ENCODE measurements at regions not wholly inside any gene's neighbourhood (a gene's known extent, or its start where the extent isn't known, plus 50 kb on each side); places are given as distances from the start of the nearest gene placed in this dataset.
"Not testable (repeated sequence)": the region's sequence is repeated elsewhere in the genome, so short reads cannot be mapped to it uniquely, and the experiment has no call there.

DNA sequence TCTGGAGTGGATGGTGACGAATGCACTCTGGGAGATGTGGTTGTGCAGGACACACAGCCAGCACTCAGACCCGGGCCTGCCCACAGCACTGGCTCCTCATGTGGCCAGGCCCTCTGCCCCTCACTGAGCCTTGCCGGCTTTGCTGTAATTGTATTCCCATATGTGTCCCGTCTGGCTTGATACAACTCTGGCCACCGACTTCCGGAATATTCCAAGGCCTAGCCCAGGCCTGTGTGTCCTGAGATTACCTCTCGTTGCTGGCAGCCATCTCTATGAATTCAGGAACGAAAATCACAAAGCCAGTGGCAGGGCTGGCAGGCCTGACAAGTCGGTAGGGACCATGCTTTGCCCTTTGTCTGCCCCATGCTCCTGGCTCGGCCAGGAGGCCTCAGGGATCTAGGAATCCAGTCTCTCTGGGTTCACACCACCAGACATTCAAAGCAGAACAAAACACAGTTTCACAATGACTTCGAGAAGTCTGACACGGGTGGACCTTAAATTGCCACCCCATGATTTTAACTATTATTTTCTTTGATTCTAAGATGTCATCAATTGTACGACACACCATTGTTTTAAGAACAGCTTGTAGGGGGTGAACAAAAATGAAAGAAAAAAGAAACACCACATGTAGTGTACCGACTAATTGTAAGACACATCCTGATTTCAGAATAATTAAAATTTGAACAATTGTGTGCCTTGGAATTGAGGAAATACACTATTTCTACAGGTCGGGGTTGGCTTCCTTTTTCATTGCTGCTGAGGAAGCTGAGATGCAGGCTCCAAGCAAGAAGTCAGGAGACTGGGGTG is 154.5 kb downstream of the BCL2L11 start:
- TF ChIP-seq EZH2phosphoT487 (IDR thresholded peaks at IDR 0.05; ENCODE audit: low read depth, severe bottlenecking, unreplicated experiment); EZH2 (IDR thresholded peaks at IDR 0.05; ENCODE audit: borderline replicate concordance): not testable (repeated sequence)
- TF ChIP-seq, protein P1, sequence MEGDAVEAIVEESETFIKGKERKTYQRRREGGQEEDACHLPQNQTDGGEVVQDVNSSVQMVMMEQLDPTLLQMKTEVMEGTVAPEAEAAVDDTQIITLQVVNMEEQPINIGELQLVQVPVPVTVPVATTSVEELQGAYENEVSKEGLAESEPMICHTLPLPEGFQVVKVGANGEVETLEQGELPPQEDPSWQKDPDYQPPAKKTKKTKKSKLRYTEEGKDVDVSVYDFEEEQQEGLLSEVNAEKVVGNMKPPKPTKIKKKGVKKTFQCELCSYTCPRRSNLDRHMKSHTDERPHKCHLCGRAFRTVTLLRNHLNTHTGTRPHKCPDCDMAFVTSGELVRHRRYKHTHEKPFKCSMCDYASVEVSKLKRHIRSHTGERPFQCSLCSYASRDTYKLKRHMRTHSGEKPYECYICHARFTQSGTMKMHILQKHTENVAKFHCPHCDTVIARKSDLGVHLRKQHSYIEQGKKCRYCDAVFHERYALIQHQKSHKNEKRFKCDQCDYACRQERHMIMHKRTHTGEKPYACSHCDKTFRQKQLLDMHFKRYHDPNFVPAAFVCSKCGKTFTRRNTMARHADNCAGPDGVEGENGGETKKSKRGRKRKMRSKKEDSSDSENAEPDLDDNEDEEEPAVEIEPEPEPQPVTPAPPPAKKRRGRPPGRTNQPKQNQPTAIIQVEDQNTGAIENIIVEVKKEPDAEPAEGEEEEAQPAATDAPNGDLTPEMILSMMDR (IDR thresholded peaks at IDR 0.05; ENCODE audit: poor library complexity), result not testable (repeated sequence)
